ENCODE measurements at regions not wholly inside any gene's neighbourhood (a gene's known extent, or its start where the extent isn't known, plus 50 kb on each side); places are given as distances from the start of the nearest gene placed in this dataset.
A peak's percentile ranks its signal among the peaks of the same experiment; 100 is the strongest.
"Not testable (repeated sequence)": the region's sequence is repeated elsewhere in the genome, so short reads cannot be mapped to it uniquely, and the experiment has no call there.

DNA sequence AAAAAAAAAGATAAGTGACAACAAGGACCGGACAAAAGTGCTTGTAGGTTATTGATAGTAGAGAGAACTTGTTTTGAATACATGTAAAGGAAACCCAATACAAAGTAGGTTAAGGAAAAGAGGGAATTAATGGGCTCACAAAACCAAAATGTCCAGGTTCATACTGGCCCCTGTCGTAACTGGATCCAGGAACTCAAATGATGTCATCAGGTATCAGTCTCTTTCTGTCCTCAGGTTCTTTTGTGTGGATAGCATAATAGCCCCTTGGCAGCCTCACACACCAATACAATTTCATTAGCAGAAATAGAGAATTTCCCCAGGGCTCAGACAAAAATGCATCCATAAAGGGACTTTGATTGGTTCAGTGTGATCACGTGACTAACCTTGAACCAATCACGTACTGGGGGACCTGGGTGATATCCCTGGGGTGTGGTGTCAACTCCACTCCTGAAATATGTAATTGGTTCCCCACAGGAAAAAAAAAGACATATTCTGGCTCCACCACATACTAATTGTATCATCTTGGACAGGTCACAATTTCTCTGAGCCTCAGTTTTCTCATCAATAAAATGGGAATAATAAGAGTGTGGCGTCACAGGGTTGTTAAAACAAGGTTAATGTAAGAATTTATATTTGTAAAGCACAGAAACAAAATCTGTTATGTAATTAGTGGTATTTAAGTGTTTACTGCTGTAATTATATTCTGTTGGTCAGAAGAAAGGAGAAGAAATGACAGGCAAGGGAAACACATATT is 174.8 kb downstream of the PDGFRA start:
- no peak for DNase-seq (ENCODE audit: low spot score)

DNA sequence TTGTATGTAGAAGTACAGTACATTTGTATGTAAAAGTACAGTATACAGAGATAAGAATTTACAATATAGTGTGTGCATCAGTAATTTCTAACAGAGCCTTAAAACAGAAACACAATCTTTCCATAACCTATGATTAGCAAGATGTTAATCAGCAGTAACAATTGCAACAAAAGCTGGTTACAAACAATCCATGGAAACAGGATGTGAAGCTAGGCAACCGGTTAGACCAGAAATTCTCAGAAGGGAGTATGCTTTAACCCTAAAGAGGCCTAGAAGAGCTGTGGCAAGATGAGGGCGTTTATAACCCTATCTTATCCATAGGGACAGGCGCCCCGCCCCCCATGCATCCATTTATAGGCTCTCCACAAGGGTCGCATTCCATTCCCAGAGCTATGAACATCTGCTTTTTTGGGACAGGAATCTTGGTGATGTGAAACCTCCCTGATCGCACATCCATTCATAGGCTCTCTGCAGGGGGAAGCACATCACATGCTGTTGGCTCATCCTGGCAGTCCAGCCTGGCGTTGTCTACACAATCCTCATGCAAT is 180.3 kb downstream of the PDGFRA start:
- not testable (repeated sequence) for DNase-seq (ENCODE audit: low spot score)

DNA sequence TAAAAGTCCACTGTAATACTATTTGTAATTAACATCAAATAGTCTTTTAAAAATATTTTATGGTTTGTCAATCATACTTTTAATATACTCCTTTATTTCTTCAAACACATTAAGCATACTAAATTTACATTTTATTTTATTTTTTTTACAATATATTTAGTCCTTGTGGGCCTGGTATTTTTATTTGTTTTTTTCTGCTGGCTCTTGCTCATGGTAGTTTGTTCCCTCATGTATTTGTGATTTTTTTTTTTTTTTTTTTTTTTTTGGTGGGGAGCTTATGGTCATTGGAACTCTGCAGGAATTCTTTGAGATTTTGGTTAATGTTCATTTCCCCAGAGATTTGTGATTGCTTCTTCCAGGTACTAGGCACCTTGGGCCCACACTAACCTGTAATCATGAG is 185.5 kb downstream of the PDGFRA start:
- no peak for DNase-seq (ENCODE audit: low spot score)

DNA sequence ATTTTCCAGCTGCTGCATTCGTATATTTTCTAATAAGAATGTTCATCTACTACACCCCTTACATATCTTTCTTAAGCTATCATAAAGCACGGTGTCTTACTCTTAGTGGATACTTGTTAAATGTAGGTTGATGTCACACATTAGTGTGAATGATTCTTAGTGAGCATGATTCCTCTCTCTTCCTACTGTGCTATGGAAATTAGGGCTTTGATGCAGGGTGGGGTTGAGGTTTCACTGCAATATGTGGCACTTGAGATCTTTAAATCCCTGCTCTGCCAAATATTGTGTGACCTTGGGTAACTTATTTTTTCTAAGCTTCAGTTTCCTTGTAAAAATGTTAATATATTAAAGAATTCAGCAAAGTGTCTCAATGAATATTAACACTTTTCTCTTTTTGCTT is 188.4 kb downstream of the PDGFRA start:
- no peak for DNase-seq (ENCODE audit: low spot score)

DNA sequence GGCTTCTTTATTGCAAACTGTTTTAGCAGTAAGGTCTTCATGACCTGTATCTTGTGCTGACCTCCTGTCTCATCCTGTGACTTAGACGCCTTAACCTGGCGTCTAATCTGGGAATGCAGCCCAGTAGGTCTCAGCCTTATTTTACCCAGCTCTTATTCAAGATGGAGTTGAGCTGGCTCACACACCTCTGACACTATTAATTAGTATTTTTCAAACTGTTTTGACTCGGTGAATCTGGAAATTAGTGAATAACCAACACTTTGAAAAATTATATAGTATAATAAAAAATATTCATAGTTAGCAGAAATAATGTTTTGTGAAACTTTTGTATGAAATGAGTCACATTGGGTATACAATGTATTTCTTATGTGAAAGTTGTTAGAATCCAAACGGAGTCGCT is 189.4 kb downstream of the PDGFRA start:
- no peak for DNase-seq (ENCODE audit: low spot score)

DNA sequence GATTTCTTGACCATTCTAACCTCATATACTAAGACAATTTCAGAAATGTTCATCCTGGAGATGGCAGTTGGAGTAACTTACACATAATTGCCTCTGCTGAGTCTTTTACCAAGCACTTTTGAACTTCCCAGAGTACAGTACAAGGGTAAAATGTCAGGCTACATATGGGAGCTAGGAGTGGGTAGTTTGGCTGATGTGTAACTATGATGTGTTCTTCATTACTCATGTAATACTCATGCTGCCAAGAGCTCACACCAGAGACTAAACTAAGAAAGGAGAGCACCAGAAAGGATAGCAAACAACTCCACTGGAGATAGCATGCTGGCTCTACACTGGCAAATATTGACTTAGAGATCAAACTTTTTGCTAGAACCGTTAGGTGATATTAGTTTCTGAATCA is 194.0 kb downstream of the PDGFRA start:
- DNase-seq (ENCODE audit: low spot score): no peak

DNA sequence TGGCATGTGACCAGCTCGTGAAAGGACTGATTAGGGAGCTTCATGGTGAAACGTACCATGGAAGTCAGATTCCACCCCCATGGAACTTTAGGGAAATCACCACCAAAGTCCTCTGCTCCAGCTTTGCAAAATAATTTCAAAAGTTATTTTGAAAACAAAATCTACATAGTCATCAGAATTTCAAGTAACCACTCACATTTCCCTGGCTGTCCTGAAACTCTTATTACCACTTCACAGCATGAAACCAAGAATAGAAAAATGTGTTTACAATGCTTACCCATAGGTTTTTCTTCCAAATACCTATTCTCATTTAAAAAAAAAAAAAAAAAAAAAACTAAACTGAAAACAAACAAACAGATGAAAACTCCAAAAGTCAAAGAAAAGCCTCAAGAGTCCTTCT is 198.7 kb downstream of the PDGFRA start:
- DNase-seq (ENCODE audit: low spot score): no peak

DNA sequence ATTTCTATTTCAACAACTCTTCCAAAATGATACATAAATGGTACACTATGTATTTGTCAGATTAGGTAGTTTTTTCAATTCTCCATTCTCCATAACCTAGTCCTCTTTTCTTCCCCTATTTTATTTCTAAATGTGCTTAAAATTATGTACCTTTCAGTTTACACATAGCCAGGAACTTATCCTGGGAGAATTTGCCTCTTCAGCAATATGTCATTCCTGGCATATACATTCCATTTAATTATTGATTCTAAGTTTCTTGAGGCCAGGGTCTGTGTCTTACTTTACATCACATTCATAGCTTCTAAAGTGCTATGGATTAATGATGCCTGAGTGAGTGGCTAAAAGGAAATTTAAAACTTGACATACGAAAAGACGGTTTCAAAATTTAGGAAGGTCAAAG is 199.8 kb downstream of the PDGFRA start:
- no peak for DNase-seq (ENCODE audit: low spot score)

DNA sequence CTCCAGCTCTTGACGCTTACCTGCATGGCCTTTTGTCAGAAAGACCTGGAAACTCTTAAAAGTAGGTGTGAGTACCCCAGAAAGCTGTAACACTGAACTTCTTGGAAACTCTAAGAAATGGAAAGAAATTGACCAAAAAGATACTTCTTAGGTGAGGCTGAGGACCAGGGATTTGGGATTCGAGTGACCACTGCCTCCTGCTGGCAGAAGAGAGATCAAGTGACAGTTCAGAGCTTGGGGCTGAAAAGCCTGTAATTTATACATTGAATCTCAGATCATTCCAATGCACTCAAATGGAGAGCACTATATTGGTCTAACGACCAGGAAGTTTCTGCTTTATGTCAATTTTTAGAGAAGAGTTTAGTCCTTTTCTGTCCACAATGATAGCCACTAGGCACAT is 204.6 kb downstream of the PDGFRA start:
- DNase-seq (ENCODE audit: low spot score): no peak

DNA sequence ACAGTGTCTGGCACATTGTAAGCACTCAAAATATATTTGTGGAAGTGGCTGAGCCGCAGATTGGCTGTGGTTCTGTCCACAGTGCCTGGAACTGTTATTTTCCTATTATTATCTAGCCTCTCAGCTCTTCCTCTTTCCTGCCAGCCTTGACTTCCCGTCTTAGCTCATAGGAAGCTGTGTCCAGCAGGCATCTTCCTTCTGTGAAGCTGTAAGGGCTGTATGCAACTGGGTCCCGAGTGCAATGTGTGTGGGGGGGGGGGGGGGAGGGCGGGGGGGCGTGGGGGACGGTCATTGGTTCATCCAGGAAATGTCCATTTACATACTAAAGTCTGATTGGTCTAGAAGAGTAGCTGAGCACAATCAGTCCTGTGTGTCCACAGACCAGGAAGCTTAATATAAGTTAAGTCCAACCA is 210.7 kb downstream of the PDGFRA start:
- DNase-seq (ENCODE audit: low spot score): no peak

DNA sequence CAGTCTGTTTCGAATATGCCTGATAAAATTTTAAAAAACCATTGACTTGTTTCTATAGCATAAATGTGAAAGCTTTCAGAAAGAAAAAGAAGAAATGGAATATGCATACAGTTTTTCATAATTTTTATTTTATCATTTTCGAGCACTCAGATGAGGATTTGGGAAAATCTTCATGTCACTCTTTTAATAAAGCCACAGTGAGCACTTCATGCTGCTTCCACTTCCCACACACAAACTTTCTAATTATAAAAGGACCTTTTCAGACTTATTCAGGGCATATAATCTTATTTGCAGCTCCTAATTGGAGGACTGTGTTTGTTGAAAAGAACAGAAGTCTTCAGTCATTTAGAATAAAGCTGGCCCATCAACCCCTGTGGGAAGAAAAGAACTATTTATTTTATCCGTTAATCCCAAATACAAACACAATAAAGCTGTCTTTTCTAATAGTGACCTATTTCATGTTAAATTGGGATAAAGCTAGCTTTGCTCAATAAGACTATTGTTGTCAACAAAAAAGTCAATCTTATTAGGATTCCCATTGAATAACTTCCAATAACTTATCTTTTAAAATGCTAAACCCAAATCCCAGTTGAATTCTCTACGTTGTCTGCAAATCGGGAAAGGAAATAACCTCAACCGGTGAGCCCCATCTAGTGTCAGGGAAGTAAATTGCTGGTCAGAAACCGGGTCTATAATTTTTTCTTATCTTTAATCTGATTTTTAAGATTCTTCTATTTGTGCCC is 211.5 kb downstream of the PDGFRA start:
- DNase-seq (ENCODE audit: low spot score): no peak

DNA sequence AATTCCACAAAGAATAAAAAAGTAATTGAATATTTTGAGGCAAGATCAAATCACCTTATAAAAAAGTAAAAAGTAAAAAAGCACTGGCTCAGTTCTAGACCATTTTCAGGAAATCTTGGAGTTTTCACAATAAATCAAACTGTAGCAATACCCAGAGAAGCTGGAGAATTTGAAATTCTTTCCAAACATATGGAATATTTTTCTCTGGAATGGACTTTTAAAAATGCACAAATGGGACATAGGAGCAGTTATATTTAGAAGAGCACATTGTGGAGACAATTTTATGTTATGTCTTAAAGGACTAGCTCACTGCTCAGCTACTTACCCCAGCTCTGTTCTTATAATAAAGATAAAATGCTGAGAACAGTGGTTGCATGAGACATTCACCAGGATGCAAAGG is 211.9 kb upstream of the KIT start:
- no peak for DNase-seq (ENCODE audit: low spot score)

DNA sequence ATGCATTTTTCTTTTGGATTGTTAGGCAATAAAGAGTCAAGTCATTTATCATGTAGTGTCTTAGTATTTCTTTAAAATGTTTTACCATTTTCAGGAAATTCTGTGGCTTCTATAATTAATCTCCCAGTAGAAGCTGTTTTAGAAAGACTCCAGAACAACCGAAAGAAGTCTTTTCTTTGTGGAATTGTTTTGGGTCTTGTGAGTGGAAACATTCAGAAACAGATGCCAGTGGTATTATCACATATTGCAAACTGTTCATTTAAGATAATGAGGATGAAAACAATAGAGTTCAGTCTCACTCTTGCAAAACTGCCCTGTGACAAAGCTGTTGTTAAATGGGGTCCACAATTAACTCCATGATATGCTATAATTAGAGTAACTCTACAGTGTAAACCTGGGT is 211.2 kb upstream of the KIT start:
- DNase-seq (ENCODE audit: low spot score): no peak

DNA sequence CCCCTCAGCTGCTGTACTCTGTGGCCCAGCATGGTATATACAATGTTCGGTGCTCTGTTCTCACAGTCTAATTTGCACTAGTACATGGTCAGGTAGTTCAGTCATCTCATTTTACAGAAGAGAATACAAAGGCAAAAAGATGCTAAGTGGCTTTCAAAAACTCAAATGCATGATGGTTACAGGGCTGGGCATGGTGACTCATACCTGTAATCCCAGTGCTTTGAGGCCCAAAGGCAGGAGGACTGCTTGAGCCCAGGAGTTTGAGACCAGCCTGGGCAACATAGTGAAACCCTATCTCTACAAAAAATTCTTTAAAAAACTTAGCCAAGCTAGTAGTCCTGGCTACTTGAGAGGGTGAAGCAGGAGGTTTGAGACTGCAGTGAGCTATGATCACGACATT is 210.5 kb upstream of the KIT start:
- DNase-seq (ENCODE audit: low spot score): no peak

DNA sequence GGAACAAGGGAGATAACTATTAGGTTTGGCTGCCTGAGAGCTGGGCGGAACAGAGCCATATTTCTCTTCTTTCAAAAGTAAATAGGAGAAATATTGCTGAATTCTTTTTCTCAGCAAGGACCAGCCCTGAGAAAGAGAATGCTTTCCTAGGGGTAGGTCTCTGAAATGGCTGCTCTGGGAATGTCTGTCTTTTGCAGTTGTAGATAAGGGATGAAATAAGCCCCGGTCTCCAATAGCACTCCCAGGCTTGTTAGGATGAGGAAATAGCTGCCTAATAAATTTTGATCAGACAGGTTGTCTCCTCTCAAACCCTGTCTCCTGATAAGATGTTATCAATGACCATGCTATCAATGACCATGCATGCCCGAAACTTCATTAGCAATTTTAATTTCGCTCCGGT is 207.8 kb upstream of the KIT start:
- no peak for DNase-seq (ENCODE audit: low spot score)

DNA sequence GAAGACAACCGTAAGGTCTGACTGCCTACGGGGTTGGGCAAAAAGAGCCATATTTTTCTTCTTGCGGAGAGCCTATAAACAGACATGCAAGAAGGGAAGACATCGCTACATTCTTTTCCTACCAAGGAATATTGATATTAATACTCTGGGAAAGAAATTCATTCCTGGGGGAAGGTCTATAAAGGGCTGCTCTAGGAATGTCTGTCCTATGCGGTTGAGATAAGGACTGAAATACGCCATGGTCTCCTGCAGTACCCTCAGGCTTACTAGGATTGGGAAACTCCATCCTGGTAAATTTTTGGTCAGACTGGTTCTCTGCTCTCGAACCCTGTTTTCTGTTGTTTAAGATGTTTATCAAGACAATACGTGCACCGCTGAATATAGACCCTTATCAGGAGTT is 190.8 kb upstream of the KIT start:
- not testable (repeated sequence) for DNase-seq (ENCODE audit: low spot score)

DNA sequence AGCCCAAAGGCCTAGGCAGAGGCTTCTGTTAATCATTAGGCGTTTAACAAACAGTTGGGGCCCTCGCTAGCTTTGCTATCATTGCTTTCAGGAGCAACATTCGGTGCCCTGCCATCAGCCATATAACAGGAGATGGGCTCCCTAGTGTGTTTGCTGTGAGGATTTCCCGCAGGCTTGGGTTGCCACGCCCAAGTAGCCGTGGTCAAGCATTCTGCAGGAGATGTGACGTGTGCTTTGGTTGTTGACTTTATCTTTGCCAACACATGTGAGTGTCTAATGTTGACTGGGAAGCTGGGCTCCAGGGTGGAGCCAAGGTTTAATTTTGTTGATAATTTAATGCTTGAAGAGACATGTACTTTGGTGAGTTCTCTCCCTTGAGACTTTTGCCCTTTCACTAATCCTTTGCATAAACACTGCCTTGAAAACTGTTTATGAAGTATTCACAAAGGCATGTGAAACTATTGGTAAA is 184.6 kb upstream of the KIT start:
- DNase-seq (ENCODE audit: low spot score): no peak

DNA sequence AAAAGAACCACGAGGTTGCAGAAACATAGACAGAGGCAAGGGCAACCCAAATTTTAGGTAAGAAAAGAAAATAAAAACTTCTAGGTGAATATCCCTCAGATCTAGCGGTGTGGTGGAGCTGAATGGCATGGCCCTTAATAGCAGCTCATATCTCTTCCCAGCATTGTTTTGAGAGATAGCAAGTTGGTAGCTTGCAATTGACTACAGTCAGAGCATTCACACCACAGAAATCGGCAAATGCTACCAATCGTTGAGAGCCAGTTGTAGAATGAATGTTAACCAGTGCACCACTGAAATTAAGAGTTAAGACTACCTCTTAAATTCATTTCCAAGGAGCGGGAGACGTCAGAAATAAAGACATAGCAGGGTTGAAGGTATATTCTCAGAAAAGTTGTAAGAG is 184.0 kb upstream of the KIT start:
- no peak for DNase-seq (ENCODE audit: low spot score)

DNA sequence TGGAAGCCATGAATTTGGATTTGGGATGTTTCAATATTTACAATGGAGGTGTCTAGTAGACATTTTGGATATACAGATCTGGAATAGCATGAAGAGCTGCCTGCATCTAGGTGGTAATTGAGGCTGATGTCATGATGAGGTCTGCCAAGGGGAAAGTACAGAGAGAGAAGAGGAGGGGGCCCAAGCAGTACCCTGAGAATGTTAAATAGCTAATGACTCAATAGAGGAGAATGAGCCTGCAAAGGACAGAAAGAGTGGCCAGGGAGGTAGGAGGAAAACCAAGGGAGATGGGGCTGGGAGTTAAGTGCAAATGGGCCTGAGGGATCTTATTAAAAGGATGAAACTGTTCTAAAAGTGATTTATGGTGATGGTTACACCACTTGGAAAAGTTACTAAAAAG is 182.2 kb upstream of the KIT start:
- no peak for DNase-seq (ENCODE audit: low spot score)

DNA sequence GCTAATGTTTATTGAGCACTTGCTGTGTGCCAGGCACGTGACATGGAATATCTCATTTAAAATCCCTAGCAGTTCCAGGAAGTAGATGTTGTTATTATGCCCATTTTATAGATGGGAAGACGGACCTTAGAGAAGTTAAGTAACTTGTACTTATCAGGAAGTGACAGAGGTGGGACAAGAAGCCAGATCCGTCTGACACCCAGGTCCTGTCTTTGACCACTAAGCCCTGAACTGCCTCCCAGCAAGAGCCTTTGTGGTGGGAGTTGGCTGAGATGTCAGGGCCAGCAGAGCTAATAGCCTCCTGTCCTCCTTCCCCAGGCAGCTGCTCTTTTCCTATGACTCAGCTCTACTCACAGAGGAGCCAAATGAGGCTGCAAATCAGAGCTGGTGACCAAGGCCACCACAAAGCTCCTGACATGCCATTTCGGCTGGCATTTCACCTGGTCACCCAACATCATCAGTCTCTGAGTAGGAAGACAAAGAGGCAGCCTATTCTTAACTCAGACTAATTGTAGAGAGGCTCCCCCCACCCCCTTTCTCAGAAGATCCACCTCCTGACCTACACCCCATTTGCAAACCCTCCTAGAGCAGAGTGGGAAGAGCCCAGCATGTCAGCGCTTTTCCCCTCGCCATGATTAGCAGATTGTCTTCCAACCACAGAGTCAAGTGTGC is 175.1 kb upstream of the KIT start:
- DNase-seq (ENCODE audit: low spot score): no peak

DNA sequence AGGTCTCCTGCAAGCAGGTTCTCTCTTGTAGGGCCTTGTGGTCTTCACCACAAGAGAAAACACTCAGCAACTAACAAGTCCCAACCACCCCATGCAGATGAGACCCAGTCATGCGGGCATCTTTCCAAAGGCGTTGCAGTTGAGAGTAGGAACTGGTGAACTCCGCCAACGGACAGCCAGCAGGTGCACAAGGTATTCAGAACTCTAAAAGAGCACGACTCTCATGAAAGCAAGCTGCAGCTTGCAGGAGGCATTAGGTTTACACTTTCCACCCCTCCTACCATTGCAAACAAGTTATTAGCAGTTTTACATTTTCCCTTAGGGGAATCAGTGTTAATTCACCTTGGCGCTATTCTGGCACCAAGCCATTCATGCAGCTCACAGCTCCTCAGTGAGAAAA is 173.4 kb upstream of the KIT start:
- DNase-seq (ENCODE audit: low spot score): peak; percentile 56

DNA sequence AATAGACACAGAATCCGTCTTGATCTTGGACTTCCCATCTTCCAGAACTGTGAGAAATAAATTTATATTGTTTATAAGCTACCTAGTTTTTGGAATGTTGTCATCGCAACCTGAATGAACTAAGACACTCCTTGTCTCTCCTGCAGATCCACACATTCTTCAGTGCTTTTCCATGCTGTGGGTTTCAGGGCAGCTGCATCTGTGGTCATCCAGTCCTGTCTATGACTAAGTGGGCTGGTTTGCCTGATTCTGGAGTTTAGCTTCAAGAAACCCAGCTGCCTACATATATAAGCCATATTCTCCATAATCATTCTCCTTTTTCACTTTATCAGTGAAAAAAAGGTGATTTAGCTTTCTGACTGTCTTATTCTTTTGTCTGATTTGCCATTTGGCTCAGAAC is 170.3 kb upstream of the KIT start:
- DNase-seq (ENCODE audit: low spot score): no peak

DNA sequence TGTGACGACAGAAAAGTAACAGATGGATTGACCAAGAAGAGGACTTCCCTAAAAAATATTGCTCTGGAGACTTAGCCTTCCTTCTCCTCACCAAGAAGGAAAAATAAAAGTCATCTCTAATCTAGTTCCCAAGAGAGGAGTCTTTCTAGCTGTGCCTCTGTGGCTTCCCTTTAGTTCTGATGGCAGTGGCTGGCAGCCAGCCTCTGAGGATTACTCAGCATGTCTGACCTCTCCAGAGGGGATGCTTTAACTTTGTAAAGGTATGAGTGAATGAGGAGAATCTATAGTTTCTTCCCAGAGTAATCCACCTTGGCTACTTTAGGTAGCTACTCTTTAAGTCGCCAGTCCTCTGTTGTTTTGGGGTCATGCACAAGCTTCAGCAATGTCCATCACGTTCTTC is 163.9 kb upstream of the KIT start:
- no peak for DNase-seq (ENCODE audit: low spot score)
